SH-SY5Y (cell line): ENCODE measurements at regions not wholly inside any gene's neighbourhood (a gene's known extent, or its start where the extent isn't known, plus 50 kb on each side); places are given as distances from the start of the nearest gene placed in this dataset.

Experiments used
- GATA2 ChIP-seq: IDR thresholded peaks from 2 replicates; pipeline ENCODE4 v1.6.1; 2011; ENCODE audit warnings: mild to moderate bottlenecking, low read depth, low read length
- GATA3 ChIP-seq: IDR thresholded peaks from 2 replicates; pipeline ENCODE4 v1.6.1; 2011; ENCODE audit warnings: low read depth, mild to moderate bottlenecking, low read length, moderate library complexity

- TF ChIP-seq GATA2 (no peak), GATA3 (no peak)
Measured at GRCh38 chr4:18106620-18107019, 85.1 kb upstream of the LCORL start.
